ENCODE measurements at regions not wholly inside any gene's neighbourhood (a gene's known extent, or its start where the extent isn't known, plus 50 kb on each side); places are given as distances from the start of the nearest gene placed in this dataset.
"Not testable (repeated sequence)": the region's sequence is repeated elsewhere in the genome, so short reads cannot be mapped to it uniquely, and the experiment has no call there.

DNA sequence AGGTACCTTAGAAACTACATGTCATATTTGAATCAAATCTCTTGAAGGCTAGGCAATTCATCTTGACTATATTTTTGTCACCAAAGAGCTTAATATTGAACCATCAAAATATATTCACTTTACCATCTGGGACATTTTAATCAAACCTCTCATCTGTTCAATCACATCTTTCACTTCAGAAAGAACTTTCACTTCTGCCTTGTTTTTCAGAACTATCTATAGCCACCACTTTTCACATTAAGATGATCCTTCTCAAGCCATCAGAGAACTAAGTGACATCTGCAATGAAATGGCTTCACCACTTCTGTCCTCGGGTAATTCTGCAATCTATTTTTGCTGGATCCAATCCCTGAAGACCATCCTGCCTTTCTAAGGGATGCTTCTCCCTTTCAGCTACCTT, 57.8 kb downstream of the OR2B2 start:
- no peak for DNase-seq

DNA sequence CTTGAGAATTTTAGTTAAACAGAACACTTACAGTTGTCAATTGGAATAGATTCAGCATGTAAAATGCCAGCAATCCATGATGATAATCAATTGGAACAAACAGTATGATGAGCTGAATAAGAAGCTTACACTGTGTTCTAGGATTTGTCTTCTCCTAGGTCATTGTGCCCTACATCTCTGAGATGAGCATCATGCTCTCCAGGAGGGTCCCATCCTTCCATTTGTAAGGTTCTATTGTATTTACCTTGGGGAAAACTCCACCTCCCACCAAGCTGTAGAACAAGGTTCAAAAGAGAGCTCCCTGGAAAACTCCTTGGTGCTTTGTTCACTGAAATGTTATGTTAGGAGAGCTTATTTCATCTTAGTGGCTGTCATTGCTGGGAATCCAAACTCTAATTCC, 60.8 kb downstream of the OR2B2 start:
- DNase-seq: no peak

DNA sequence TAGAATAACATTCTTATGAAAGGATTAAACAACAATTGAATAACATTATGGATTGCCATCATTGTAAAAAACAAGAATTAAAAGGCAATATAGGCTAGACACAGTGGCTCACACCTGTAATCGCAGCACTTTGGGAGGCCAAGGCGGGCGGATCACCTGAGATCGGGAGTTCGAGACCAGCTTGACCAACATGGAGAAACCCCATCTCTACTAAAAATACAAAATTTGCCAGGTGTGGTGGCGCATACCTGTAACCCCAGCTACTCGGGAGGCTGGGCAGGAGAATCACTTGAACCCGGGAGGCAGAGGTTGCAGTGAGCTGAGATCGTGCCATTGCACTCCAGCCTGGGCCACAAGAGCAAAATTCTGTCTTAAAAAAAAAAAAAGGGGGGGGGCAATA, 63.2 kb downstream of the OR2B2 start:
- not testable (repeated sequence) for DNase-seq

DNA sequence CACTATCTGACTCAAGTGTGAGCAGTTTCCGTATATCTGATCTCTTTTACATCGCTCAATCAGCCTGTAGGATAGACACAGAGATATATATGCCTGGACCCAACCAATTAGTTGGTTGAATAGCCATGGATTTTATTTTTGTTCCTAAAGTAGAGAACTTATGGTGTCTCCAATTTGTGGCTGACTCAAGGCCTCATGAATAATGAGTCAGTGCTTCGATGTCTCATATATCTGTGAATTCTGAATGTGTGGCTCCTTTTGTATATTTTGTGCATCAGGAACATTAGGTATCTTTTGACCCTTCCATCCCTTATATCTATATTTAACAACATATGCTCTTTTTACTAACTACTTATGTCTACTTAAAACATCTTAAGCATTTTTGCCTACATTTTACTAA, 64.5 kb downstream of the OR2B2 start:
- DNase-seq: no peak

DNA sequence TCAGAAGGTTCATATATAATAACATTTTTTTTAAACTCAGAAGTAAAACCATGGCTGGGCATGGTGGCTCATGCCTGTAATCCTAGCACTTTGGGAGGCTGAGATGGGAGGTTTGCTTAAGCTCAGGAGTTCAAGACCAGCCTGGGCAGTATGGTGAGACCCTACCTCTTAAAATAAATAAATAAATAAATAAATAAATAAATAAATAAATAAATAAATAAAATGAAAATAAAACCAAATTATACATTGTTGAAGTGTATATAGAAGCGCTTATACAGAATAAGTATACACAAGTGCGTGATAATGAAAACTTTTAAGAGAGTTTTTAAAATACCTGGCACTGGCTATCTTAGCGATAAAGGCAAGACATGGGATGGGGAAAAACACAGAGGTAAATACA, 71.6 kb downstream of the OR2B2 start:
- no peak for DNase-seq

DNA sequence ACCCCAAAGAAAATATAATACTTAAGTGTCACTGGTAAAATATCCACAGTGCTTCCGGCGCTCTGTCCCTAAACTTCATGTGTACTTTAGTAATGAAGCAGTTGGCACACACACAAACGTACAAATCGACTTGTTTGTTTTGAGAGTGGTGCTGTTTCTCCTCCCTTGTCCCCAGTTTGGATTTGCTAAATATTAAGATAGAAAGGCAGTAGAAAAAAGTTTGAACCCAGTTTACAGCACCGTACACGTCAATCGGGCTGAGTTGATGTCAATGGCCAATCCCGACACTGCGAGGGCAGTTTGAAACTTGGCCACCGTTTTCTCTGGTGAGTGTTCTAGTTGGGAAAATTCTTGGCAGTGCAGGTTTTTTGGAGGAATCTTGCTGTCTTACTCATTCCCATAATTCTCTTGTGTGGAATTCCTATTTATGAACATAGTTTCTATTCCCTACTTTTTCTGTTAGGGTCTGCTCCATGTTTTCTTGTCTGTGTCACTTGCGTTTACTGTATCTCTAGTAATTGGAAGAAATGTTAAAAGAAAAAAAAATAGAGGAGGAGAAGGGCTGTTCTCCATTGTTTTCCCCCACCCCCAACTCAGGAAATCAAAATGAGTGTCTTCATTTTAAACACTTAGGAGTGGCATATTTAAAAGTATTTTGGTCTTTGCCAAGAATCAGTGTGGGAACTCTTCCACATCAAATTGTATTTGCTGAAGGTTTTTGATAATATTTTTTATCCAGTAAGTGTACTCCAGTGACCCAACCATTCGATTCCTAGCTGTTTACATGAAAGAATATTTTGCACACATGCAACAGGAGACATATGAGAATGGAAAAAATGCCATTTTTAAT, 72.3 kb downstream of the OR2B2 start:
- no peak for DNase-seq

DNA sequence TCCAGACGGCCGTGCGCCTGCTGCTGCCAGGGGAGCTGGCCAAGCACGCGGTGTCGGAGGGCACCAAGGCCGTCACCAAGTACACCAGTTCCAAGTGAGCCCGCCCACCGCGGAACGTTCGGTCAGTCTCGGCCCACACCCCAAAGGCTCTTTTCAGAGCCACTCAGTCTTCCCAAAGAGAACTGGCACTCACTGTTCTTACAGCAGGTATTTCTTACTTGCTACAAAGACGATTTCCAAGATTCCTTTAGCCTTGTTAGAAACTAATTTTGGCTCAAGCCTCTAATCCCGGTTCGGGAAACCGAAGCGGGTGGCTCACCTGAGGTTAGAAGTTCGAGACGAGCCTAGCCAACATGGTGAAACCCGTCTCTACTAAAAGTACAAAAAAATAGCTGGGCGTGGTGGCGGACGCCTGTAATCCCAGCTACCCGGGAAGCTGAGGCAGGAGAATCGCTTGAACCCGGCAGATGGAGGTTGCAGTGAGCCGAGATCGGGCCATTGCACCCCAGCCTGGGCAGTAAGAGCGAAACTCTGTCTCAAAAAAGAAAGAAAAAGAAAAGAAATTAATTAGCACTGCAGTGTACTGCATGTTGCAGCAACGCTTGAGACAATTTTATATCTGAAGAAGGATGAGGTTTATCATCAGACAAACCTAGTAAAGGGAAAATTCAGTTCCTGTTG, 73.1 kb downstream of the OR2B2 start:
- no peak for DNase-seq

DNA sequence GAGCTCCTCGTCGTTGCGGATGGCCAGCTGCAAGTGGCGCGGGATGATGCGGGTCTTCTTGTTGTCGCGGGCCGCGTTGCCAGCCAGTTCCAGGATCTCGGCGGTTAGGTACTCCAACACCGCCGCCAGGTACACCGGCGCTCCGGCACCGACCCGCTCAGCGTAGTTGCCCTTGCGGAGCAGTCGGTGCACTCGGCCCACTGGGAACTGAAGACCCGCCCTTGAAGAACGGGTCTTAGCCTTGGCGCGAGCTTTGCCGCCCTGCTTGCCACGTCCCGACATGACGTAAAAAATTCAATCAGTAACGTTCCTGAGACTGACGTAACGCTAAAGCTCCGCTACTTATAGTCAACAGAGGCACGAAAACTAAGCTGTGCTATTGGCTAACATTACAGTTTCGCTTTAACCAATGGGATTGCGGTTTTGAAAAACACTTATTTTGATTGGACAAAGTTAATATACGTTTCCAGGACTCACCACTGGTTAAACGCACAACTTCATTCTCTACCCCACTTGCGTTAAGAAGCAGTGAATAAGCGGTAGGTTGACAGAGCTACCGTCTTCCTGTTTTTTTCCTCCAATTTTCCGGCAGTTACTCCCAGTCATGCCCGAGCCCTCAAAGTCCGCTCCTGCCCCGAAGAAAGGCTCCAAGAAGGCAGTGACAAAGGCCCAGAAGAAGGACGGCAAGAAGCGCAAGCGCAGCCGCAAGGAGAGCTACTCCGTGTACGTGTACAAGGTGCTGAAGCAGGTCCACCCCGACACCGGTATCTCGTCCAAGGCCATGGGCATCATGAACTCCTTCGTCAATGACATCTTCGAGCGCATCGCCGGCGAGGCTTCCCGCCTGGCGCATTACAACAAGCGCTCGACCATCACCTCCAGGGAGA, 73.9 kb downstream of the OR2B2 start:
- peak; percentile 94 for DNase-seq

DNA sequence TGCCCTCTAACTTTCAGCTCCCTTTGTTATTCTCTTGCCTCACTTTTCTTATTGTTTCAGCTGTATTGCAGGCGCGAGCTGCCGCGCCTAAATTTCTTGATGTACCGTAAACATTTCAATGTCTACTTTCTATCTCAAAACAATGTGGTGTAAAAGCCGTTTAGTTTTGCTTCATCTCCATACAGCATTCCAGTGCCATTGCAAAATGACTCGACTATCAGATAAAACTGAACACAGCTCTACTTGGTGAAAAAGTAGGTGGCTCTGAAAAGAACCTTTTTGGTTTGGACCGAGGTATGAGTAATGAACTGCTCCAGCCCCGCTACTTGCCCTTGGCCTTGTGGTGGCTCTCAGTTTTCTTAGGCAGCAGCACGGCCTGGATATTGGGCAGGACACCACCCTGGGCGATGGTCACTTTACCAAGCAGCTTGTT, 74.6 kb downstream of the OR2B2 start:
- DNase-seq: no peak

DNA sequence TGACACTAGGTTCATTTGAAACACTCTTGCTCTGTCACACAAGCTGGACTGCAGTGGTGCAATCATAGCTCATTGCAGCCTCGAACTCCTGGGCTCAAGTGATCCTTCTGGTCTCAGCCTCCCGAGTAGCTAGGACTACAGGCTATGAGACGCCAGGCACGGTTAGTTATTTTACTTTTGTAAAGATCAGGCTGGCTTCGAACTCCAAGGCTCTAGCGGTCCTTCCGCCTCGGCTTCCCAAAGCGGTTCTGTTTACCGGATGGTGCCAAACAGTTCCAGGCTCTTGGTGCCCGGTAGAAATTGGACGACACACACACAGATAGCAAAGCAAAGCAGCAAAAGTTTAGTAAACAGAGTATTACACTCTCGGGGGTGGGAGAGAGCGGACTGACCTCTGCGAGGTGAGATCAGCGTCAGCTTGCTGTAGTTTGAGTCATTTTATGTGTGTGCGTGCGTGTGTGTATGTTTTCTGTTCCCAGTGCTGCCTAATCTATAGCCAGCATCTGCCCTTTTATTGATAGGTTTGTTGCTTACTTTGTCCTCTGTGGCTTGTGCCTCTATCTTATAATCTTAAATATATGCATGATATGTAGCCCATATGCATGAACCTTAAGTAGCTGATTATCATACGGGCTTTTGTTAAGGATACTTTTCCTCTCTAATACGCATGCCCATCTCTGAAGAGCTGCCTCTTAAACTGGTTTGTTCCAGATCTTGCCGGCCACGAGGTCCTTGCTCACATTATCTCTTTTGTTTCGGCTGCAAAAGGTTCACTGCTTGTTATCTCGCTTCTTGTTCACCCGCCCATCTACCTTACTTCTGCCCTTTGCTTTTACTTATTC, 75.2 kb downstream of the OR2B2 start:
- peak; percentile 79 for DNase-seq

DNA sequence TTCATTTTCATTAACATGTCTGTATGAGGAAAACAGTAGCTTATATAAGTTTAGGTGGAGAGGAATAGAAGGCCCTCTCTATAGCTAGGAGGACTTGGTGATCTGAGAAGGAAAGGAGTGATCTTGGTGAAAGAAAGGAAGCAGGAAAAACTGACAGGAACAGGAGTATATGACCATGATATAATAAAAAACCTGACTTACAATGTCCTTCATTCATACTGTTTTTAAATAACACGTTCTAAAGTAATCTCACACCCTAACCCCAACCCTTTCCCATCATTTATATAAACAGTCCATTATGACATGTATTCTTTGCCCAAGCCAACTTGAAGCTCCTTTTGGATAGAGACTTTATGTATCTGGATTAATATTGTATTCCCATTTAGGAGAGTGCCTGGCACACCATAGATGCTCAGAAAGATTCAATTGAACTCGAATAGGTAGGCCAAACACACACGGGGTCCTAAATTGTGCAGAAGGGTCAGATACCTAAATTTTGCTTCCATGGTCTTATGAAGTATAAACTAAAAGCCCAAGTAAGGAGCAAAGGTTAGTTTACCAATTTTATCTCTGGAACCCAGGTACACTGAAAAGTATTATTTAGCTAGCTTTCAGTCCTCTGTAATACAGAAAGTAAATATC, 75.9 kb downstream of the OR2B2 start:
- DNase-seq: no peak

DNA sequence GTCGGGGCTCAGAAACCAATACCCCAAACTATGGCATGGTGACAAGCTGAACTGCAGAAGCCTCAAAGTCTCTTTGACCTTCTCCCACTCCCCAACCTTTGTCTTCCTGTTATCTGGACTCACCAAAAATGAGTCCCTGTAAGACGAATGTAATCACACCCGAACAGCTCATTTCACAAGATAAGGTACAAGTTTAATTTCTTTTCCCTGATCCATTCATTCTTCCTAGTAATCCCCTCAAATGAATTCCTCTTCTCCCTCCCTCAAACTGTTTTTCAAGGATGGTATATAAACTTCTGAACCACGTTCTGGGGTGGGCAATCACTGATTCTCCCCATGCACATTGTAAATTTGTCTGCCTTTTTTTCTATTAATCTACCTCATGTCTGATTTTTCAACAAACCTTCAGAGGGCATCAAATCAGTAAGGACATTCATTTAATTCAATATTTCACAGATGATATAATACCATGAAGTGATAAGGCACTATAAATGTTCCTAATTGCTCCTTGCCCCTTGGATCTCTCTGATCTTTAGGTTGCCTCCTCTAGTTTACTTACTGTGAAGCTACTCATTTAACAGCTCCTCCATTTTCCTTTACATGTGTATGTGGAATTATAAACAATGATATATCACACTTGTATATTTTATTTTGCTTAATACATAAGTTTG, 77.2 kb downstream of the OR2B2 start:
- DNase-seq: no peak

DNA sequence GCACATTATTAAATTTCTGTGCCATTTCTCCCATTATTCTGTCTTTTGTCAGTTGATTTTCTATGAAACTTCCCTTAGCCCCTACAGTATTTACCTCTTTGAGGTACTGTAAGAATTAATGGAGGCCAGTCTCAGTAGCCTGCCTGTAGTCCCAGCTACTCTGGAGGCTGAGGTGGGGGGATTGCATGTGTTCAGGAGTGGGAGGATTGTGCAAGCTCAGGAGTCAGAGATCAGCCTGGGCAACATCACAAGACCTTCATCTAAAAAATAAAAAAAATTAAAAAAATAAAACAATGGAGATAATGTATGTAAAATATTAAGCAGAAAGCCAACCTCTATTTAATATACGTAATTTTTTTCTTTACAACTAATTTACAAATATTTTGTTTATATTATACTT, 77.8 kb downstream of the OR2B2 start:
- DNase-seq: no peak

DNA sequence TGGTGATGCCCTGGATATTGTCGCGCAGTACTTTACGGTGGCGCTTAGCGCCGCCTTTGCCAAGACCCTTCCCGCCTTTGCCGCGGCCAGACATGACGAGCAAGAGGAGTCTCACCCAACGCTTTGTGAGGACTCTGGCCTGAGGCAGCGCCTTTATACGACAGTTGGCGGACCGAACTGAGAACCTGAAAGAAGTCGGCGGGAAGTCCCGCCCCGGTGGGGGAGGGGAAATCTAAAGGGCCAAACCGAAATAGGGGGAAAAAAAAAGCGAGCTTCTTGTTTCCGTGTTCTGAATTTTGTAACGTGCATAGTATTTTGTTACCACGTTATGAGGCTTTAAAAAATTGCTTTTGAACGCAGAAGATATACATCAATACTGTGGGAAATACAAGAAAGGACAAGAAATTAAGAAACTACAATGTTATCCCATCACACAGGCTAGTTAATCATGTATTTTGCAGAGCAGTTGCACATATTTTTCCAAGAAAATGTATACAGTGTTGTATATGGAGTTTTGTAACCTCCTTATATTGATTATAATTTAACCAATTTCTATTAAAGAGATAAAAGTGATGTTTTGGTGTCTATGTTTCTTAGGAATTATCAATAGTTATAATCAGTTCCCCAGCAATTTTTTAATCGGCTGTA, 80.6 kb downstream of the OR2B2 start:
- DNase-seq: not testable (repeated sequence)

DNA sequence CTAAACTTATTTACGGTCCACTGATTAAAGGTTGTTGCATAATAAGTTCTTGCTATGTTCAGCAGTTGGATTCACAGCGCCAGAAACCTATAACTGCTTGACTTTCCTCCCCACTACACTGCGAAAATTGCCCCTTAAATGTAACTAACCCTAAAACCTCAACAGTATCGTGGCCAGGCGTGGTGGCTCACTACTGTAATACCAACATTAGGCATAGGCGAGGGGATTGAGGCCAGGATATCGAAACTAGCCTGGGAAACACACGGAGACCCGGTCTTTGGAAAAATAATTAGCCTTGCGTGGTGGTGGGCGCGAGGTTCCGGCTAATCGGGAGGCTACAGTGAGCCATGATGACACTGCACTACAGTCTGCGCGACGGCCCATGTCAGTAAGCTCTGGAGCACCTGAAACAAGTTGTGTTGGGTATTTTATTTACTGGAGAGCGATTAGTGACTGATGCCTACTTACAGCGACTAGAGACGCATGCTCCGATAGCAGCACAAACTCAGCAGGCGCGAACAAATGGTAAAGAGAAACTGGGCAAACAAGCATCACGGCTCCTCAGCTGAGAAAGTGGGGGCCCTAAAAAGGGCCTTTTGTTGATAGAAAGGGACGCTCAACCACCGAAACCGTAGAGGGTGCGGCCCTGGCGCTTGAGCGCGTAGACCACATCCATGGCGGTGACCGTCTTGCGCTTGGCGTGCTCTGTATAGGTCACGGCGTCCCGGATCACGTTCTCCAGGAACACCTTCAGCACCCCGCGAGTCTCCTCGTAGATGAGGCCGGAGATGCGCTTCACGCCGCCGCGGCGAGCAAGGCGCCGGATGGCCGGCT, 81.4 kb downstream of the OR2B2 start:
- DNase-seq: not testable (repeated sequence)

DNA sequence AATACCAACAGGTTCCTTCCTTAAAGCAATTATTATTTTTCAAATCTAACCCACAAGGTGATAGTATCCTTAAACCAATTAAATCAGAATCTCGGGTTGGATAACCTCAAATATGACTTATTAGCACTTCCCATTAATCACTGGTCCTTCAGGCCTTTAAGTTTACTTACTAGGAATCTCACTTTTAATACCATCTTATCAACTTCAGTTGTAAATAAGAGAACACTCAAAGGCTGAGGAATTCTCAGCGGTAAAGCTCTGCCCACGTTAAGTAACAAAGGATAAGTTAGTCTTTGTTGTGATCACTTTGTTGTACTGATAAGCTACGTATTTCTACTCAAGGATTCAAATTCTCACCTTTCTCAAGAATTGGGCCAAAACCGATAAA, 82.0 kb downstream of the OR2B2 start:
- no peak for DNase-seq

DNA sequence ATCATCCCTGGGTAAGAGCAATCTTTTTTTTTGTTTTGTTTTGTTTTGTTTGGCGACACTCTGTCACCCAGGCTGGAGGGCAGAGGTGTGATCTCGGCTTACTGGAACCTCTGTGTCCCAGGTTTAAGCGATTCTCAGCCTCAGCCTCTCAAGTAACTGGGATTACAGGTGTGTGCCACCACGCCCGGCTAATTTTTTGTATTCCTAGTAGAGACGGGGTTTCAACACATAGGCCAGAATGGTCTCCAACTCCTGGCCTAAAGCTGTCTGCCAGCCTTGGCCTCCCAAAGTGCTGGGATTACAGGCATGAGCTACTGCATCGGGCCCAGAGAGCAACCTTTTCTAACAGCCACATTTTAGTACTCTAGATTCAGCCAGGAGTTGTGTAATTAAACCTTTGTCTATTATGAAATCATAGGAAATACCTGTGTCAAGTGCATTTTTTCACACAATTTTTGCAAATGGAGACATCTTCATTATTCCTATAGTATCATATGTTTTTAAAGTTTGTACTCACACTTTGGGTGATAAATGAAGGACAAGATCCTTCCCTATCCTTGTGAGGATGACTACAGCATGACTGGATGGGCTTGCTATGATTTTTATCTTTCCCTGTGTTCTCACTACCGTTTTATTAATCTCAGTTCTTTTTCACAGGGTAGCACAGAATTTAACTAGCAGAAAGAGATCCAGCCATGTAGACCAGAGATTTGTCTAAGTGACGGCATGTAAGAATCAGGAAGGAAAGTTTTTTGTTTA, 82.6 kb downstream of the OR2B2 start:
- DNase-seq: no peak

DNA sequence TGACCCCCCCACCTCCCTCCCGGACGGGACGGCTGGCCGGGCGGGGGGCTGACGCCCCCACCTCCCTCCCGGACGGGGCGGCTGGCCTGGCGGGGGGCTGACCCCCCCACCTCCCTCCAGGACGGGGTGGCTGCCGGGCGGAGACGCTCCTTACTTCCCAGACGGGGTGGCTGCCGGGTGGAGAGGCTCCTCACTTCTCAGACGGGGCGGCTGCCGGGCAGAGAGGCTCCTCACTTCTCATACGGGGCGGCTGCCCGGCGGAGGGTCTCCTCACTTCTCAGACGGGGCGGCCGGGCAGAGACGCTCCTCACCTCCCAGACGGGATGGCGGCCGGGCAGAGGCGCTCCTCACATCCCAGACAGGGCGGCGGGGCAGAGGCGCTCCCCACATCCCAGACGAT, 84.7 kb downstream of the OR2B2 start:
- DNase-seq: not testable (repeated sequence)

DNA sequence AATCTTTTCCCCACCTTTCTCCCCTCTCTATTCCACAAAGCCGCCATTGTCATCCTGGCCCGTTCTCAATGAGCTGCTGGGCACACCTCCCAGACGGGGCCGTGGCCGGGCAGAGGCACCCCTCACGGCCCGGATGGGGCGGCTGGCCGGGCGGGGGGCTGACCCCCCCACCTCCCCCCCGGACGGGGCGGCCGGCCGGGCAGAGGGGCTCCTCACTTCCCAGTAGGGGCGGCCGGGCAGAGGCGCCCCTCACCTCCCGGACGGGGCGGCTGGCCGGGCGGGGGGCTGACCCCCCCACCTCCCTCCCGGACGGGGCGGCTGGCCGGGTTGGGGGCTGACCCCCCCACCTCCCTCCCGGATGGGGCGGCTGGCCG, 85.6 kb downstream of the OR2B2 start:
- not testable (repeated sequence) for DNase-seq

All from NCI-H510A (cell line).